Omental fat pad (tissue), 3 donors: ENCODE measurements at regions not wholly inside any gene's neighbourhood (a gene's known extent, or its start where the extent isn't known, plus 50 kb on each side); places are given as distances from the start of the nearest gene placed in this dataset.

Experiments used
- ATAC-seq: fragments of 150-250 bp; one replicate; pipeline ENCODE4 v1.9.1; 2016; ENCODE audit warnings: mild to moderate bottlenecking, moderate library complexity; ENCODE audit not compliant: low FRiP score
- DNase-seq: peaks from one replicate; pipeline ENCODE4 v3.0.0-alpha.2; 2019; ENCODE audit warnings: low spot score
- CTCF ChIP-seq, 3 donors: fragments of 450-650 bp; IDR thresholded peaks; one replicate each; pipeline ENCODE4 v1.5.1; 2016 to 2017; ENCODE audit warnings: antibody characterized with exemption in 3 of 3, mild to moderate bottlenecking in 3 of 3, moderate library complexity in 2 of 3

GRCh38 chr10:128364631-128365030 lies 238.4 kb upstream of the MKI67 start:
- no peak for TF ChIP-seq CTCF (IDR thresholded peaks at IDR 0.05)
- DNase-seq (no peak), ATAC-seq (no peak)

GRCh38 chr10:128365156-128365725 lies 239.0 kb upstream of the MKI67 start:
- DNase-seq = no peak
- no peak for TF ChIP-seq CTCF (IDR thresholded peaks at IDR 0.05)
- no peak for ATAC-seq

GRCh38 chr10:128367807-128368206 lies 241.6 kb upstream of the MKI67 start:
- ATAC-seq (no peak), DNase-seq (no peak)
- no peak for TF ChIP-seq CTCF (IDR thresholded peaks at IDR 0.05)

DNA sequence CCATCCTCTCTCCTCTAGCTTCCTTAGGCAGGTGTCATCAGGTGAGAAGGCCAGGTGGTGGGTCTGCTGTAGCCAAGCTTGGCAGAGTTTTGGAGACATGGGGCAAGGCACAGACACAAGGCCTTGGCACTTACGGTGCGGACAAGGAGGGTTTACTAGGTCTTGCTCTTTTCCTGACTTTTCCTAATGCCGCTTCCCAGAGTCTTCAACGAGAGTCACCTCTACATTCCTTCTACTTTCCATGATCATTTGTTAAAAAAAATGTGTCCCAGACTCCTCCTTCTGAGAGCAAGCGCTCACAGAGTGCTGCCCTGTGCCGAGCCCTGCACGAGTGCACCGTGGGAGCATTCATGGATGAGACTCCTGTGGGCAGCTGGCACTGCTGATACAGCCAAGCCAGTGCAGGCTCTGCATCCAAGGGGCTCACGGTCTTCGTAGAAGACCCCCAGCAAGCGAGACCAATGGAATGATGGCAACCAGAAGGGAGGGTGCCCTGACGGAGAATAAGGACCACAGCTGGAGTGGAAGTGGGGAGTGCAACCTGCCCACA lies 243.0 kb upstream of the MKI67 start:
- TF ChIP-seq CTCF (IDR thresholded peaks at IDR 0.05) = no peak
- no peak for DNase-seq
- no peak for ATAC-seq

DNA sequence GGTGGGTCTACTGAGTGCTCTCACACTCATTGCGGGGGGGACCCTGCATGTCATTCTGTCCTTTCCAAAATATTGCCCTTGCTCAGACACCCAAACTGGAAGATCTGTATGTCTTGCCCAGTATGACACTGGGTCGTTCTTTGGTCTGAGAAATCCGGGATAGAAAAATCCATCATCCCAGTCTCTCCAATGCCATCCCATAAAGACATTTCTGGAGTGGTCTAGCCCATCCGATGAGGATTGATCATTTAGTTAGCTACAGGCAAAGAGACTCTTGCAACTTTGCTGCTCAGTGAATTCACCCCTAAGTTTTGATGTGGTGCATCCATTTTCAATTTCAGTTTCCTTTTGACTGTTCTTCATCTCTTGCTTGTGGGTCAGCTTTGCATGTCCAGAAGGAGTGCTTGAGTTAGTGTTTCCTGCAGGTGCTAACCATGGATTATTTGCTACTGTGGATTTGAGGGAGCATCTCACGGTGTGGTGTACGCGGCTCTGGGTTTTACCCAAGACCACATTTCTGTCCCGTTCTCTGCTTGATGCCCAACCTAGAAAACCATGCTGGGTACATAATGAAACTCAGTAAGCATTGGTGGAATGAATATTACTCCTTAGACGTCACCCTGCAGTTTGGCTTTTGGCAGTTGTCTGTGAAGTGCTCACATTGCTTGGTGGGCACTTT lies 247.0 kb upstream of the MKI67 start:
- no peak for TF ChIP-seq CTCF (IDR thresholded peaks at IDR 0.05)
- ATAC-seq (no peak), DNase-seq (no peak)

DNA sequence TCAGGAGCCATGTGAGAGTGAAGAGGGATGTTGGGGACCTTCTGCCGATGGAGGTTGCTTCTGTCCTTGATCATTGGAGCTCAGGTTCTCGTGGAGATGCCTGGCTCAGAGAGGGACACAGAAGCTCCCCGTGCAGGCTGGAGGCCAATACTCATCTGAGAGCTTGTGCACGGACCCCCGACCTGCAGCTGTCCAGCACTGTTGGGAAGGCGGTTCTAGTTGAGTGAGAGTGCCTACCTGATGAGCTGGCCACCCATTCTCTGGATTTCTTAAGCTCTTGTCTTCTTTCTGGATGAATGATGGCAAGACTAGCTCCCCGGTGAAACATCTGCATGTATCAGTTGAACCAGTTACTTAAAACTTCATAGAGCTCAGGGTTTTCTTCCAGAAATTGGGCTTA lies 247.6 kb upstream of the MKI67 start:
- no peak for DNase-seq
- no peak for ATAC-seq
- TF ChIP-seq CTCF (IDR thresholded peaks at IDR 0.05) = no peak

GRCh38 chr10:128375171-128375570 lies 248.9 kb upstream of the MKI67 start:
- TF ChIP-seq CTCF (IDR thresholded peaks at IDR 0.05) = no peak
- DNase-seq (no peak), ATAC-seq (no peak)
